HG02588 (cell line): ENCODE measurements at regions not wholly inside any gene's neighbourhood (a gene's known extent, or its start where the extent isn't known, plus 50 kb on each side); places are given as distances from the start of the nearest gene placed in this dataset.
"Not testable (repeated sequence)": the region's sequence is repeated elsewhere in the genome, so short reads cannot be mapped to it uniquely, and the experiment has no call there.

ENCODE experiments used
- ATAC-seq: cut with Tn5 transposase; IDR thresholded peaks from one replicate; pipeline ENCODE4 v1.9.1; 2021; ENCODE audit warnings: mild to moderate bottlenecking, moderate library complexity; ENCODE audit not compliant: unreplicated experiment

DNA sequence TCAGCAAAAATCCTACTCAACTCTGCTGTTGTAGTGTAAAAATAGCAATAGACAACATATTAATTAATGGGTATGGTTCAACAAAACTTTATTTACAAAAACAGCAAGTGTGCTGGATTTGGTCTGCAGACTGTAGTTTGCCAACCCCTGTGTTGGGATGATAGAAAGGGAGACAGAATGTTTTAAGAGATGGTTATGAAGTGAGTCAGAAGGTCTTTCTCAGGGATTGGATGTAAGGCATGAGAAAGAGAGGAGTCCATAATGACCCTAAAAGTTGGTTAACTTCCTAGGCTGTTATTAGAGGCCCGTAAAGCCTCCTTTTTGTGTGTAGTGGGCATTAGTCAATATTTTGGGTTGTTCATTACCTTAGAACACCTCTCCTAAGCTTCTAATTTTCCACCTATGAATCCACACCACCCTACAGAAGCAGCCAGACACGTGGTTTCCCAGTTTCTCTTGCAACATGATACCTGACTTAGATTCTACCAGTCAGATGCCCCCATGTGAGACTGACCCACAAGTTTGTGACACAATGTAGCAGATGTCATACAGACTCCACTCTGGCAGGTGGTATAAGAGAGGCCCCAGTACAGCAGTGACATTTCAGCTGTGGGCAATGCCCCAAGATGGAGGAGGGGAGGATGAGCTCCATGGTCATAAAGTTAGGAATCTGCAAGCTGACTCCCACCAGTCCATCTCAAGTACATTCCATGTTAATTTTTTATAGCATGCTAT lies 1015.6 kb downstream of the KCNMA1 start:
- no peak for ATAC-seq

- no peak for ATAC-seq
Measured at GRCh38 chr10:76618641-76619040, 1019.0 kb downstream of the KCNMA1 start.

DNA sequence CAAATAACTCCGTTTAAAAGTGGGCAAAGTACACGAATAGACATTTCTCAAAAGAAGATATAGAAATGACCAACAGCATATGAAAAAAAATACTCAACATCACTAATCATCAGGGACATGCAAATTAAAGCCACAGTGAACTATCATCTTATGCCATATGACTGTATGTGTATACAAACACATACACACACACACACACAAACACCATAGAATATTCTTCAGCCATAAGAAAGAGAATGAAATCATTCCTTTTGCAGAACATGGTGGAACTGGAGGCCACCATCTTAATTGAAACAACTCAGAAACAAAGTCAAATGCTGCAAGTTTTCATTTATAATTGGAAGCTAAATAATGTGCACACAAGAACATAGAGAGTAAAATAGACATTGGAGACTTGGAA lies 1019.4 kb downstream of the KCNMA1 start:
- ATAC-seq, result no peak

- not testable (repeated sequence) for ATAC-seq
Measured at GRCh38 chr10:76616666-76617065, 1020.9 kb downstream of the KCNMA1 start.

- no peak for ATAC-seq
Measured at GRCh38 chr10:76615049-76615448, 1022.6 kb downstream of the KCNMA1 start.
